Esophagus muscularis mucosa (tissue), 4 donors: ENCODE measurements at regions not wholly inside any gene's neighbourhood (a gene's known extent, or its start where the extent isn't known, plus 50 kb on each side); places are given as distances from the start of the nearest gene placed in this dataset.

Experiments
- DNase-seq: peaks from one replicate; pipeline ENCODE4 v3.0.0-alpha.2; 2017; ENCODE audit errors: extremely low spot score
- H3K27ac ChIP-seq, 4 donors: fragments of 200-600 bp; sonication (generic); replicated peaks in 1 of 4; 1 replicate in 3 of 4; 2 replicates in 1 of 4; pipeline ENCODE4 v1.5.1; 2016 to 2019; ENCODE audit warnings: mild to moderate bottlenecking in 1 of 4
- H3K27me3 ChIP-seq, 4 donors: fragments of 200-600 bp; sonication (generic); one replicate each; pipeline versions ENCODE4 v1.5.1 to v1.6.0; 2016 to 2019
- H3K36me3 ChIP-seq, 4 donors: fragments of 200-600 bp; sonication (generic); one replicate each; pipeline ENCODE4 v1.5.1; 2016 to 2019
- H3K4me1 ChIP-seq, 4 donors: fragments of 200-600 bp; sonication (generic); one replicate each; pipeline ENCODE4 v1.5.1; 2016 to 2019
- H3K4me3 ChIP-seq, 4 donors: fragments of 200-600 bp; sonication (generic); 1 replicate in 2 of 4; 2 replicates in 2 of 4; pipeline ENCODE4 v1.5.1; 2016 to 2019; ENCODE audit warnings: mild to moderate bottlenecking in 4 of 4, moderate library complexity in 1 of 4
- H3K9me3 ChIP-seq, 4 donors: fragments of 200-600 bp; sonication (generic); 1 replicate in 3 of 4; 2 replicates in 1 of 4; pipeline ENCODE4 v1.5.1; 2016 to 2019
- EP300 ChIP-seq: sonication (generic); formaldehyde crosslinking; IDR thresholded peaks from one replicate; pipeline ENCODE4 v1.6.1; 2017; ENCODE audit warnings: antibody characterized with exemption
- POLR2A ChIP-seq: fragments of 450-650 bp; IDR thresholded peaks from one replicate; pipeline ENCODE4 v1.6.1; 2017; ENCODE audit warnings: antibody characterized with exemption, moderate library complexity, mild to moderate bottlenecking, low read depth
- POLR2AphosphoS5 ChIP-seq, 2 donors: sonication (generic); formaldehyde crosslinking; IDR thresholded peaks; one replicate each; pipeline ENCODE4 v1.6.1; 2017; ENCODE audit warnings: antibody characterized with exemption in 2 of 2
- WGBS: methylation state at CpG from one replicate; pipeline ENCODE4 v1.1.5; 2018; 5-methylcytosine and 5-hydroxymethylcytosine counted together
- intact Hi-C: fragments of 100-400 bp; cut with DNase I; formaldehyde crosslinking; loops from one replicate; pipeline ENCODE4 v1.15.1; 2023
- TF ChIP-seq, protein P1 (sequence below), 3 experiments: fragments of 200-600 bp in 2 of 3; fragments of 450-650 bp in 1 of 3; sonication (generic) in 2 of 3; IDR thresholded peaks; one replicate each; pipeline ENCODE4 v1.5.1; 2017 to 2019; ENCODE audit warnings: antibody characterized with exemption in 3 of 3, mild to moderate bottlenecking in 2 of 3, moderate library complexity in 1 of 3

DNA sequence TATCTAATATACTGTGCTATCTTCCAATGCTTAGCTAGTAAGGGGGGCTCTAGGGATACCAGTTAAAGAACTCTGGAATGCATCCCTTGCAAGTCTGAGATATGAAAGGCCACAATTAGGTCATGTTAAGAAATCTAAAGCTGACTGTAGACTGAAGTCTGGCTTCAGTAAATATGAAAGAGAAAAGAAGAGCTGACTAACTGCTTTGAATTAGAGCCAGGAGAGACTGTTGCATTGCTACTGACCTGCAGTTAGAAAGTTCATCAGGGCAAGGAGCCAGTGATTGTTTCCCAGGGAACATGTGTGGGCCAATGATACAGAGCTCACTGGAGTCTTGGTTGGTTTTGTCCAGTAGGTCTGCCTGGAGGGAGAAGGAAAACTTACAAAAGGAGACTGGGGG, 472.1 kb upstream of the TNC start:
- H3K9me3 ChIP-seq = peaks cover 0 to 7% (median 3%) of the 10 kb centered on the region in 4 donors
- peaks cover 0 to 7% (median 3%) of the 10 kb centered on the region in 4 donors for H3K4me1 ChIP-seq
- peak overlapping the region in 1 of 4 donors; percentile 5 for H3K27ac ChIP-seq
- TF ChIP-seq POLR2AphosphoS5 (IDR thresholded peaks at IDR 0.05) = no peak
- H3K36me3 ChIP-seq = no peaks in the 10 kb centered on the region
- H3K4me3 ChIP-seq = no peak overlapping the region
- no peaks in the 10 kb centered on the region for H3K27me3 ChIP-seq
- intact Hi-C loops = loop anchor here (5.0 kb wide), 2 partner anchors 562 to 1072 kb away; partner anchors contain the start of gene PAPPA
- no peak for DNase-seq

DNA sequence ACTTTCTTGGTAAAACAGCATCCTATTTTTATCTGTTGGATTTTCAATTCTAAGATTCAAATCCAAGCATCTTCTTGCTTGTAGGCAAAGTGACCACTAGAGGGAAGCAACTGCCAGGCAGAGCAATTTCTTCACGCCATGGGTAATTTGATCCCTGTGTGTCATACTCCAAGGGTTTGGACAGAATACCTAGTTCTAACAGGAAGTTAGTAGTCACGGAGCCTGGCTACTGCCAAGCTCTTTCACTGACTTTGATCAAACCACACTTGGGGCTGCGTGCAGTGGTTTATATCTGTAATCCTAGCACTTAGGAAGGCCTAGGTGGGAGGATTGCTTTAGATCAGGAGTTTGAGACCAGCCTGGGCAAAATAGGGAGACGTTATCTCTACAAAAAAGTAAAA, 473.6 kb upstream of the TNC start:
- H3K9me3 ChIP-seq = peaks cover 0 to 7% (median 3%) of the 10 kb centered on the region in 4 donors
- H3K36me3 ChIP-seq = no peaks in the 10 kb centered on the region
- intact Hi-C loops = loop anchor here (5.0 kb wide), 2 partner anchors 561 to 1071 kb away; partner anchors contain the start of gene PAPPA
- TF ChIP-seq EP300 (no peak), POLR2AphosphoS5 (IDR thresholded peaks at IDR 0.05) (peak; percentile 38 to 42), POLR2A (no peak)
- TF ChIP-seq, protein P1, sequence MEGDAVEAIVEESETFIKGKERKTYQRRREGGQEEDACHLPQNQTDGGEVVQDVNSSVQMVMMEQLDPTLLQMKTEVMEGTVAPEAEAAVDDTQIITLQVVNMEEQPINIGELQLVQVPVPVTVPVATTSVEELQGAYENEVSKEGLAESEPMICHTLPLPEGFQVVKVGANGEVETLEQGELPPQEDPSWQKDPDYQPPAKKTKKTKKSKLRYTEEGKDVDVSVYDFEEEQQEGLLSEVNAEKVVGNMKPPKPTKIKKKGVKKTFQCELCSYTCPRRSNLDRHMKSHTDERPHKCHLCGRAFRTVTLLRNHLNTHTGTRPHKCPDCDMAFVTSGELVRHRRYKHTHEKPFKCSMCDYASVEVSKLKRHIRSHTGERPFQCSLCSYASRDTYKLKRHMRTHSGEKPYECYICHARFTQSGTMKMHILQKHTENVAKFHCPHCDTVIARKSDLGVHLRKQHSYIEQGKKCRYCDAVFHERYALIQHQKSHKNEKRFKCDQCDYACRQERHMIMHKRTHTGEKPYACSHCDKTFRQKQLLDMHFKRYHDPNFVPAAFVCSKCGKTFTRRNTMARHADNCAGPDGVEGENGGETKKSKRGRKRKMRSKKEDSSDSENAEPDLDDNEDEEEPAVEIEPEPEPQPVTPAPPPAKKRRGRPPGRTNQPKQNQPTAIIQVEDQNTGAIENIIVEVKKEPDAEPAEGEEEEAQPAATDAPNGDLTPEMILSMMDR (IDR thresholded peaks at IDR 0.05) = peak; percentile 58 to 73 (median 61)
- H3K27ac ChIP-seq = peak overlapping the region in 2 of 4 donors; percentile 31 to 48
- H3K4me1 ChIP-seq = peaks cover 0 to 7% (median 3%) of the 10 kb centered on the region in 4 donors
- 0% methylated on average over 4 of the region's 4 CpGs for WGBS
- H3K4me3 ChIP-seq = no peak overlapping the region
- DNase-seq = no peak
- H3K27me3 ChIP-seq = peaks cover 0 to 7% (median 0%) of the 10 kb centered on the region in 4 donors

DNA sequence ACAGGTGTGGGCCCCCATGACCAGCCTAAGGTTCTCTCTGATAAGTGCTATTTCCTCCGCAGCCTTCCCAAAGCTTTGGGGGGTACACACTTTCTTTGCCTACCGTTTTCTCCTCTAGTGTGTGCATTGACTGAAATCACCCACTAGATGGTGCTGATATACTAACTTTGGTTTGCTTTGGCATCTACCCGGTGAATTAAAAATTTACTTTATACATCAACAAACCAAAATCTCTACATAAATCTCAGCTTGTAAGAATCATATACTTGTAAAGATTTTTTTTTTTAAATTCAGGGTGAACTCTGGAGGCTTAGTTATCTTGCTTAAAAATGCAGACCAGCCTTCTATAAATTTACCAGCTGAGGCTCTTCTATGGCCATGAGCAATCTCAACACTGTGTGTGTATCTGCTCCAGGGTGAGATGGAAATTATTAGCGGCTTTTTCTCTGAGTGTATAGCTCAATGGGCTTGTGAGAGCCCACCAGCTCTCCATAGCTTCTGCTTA, 475.7 kb upstream of the TNC start:
- no peak overlapping the region for H3K27ac ChIP-seq

DNA sequence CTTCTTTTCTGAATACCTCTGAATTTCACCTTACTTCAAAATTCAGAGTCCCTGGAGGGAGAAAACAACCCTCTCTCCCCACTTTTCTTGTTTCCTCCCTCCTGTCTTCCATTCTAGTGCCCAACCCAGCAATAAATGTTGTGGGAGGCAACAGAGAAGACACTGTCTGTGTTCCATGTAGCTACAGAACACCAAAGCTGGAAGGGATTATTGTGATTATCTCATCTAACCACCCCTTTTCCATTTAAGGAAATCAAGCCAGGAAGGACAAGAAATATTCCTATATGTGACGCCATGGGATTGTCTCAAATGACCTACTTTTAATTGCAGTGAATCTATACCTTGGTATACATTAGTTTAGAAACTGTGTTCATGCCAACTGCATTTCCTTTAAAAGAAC, 476.6 kb upstream of the TNC start:
- peaks cover 0 to 7% (median 0%) of the 10 kb centered on the region in 4 donors for H3K27me3 ChIP-seq
- H3K36me3 ChIP-seq = no peaks in the 10 kb centered on the region
- no peak for DNase-seq
- 45% methylated on average over 1 of the region's 1 CpG for WGBS
- peaks cover 0 to 4% (median 2%) of the 10 kb centered on the region in 4 donors for H3K9me3 ChIP-seq
- H3K4me1 ChIP-seq = peaks cover 0 to 7% (median 3%) of the 10 kb centered on the region in 4 donors
- H3K4me3 ChIP-seq = no peak overlapping the region
- no peak for TF ChIP-seq POLR2AphosphoS5 (IDR thresholded peaks at IDR 0.05)
- no peak for TF ChIP-seq POLR2A
- no peak for TF ChIP-seq EP300
- TF ChIP-seq, protein P1 (IDR thresholded peaks at IDR 0.05) = no peak
- intact Hi-C loops = loop anchor here (5.0 kb wide), 2 partner anchors 558 to 1068 kb away; partner anchors contain the start of gene PAPPA
- H3K27ac ChIP-seq = no peak overlapping the region

More for the DNA sequence above, 475.7 kb upstream of the TNC start:
- DNase-seq = no peak
- peaks cover 0 to 7% (median 3%) of the 10 kb centered on the region in 4 donors for H3K9me3 ChIP-seq
- WGBS = 7% methylated on average over 4 of the region's 4 CpGs
- intact Hi-C loops = loop anchor here (2.0 to 5.0 kb wide), 3 partner anchors 559 to 1069 kb away; partner anchors contain the start of gene PAPPA
- H3K36me3 ChIP-seq = no peaks in the 10 kb centered on the region
- no peak for TF ChIP-seq POLR2AphosphoS5 (IDR thresholded peaks at IDR 0.05)
- TF ChIP-seq, protein P1 (IDR thresholded peaks at IDR 0.05) = peak; percentile 71 to 81 (median 73)
- H3K4me3 ChIP-seq = no peak overlapping the region
- peaks cover 0 to 7% (median 0%) of the 10 kb centered on the region in 4 donors for H3K27me3 ChIP-seq
- peaks cover 0 to 7% (median 3%) of the 10 kb centered on the region in 4 donors for H3K4me1 ChIP-seq

DNA sequence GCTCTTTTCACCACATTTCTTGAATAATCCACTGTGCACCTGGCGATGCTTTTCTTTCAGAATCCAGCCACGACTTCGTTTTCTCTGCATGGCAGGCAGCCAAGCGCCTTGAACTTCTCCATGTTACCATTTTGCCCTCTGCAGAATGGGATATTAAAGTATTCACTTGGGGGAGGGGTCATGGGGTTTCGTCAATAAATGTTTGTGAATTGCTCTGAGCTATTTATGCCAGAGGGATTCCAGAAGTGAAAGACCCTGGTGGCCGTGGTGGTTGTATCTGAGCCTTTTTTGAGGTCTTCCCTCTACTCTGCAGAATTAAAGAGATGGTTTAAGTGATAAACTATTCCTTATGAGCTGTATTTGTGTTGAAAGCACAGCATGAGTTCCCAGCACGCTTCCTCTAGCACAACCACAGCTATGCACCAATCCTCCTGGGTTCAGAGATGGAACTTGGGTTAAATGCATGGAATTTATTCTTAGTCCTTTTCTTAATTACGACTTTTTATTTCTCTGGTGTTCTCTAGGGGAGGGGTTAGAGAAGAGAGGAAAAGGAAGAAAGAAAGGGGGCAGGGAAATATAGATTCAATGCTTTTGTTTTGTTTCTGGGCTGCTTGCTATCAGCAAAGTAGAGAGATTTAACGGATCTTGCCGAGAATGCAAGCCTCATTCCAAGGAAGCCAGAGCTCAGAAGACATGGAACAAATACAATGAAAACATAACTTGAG, 478.2 kb upstream of the TNC start:
- TF ChIP-seq, protein P1 (IDR thresholded peaks at IDR 0.05) = no peak
- TF ChIP-seq POLR2A (no peak), EP300 (no peak), POLR2AphosphoS5 (IDR thresholded peaks at IDR 0.05) (no peak)
- no peak overlapping the region for H3K27ac ChIP-seq
- H3K4me1 ChIP-seq = peaks cover 0 to 7% (median 3%) of the 10 kb centered on the region in 4 donors
- H3K9me3 ChIP-seq = no peaks in the 10 kb centered on the region
- H3K27me3 ChIP-seq = peaks cover 0 to 7% (median 0%) of the 10 kb centered on the region in 4 donors
- intact Hi-C loops = no loop called here
- WGBS = 57% methylated on average over 10 of the region's 10 CpGs
- no peaks in the 10 kb centered on the region for H3K36me3 ChIP-seq
- no peak overlapping the region for H3K4me3 ChIP-seq
- no peak for DNase-seq
